ENCODE measurements at regions not wholly inside any gene's neighbourhood (a gene's known extent, or its start where the extent isn't known, plus 50 kb on each side); places are given as distances from the start of the nearest gene placed in this dataset.

GRCh38 chr15:59751552-59752413, 62.7 kb upstream of the BNIP2 start:
- Histone ChIP-seq H3K36me3 (ENCODE audit: control insufficient read depth, insufficient read depth, low read length) (no peaks in the 10 kb centered on the region), H3K9me3 (no peaks in the 10 kb centered on the region), H3K4me1 (no peaks in the 10 kb centered on the region), H3K27me3 (replicated peaks; ENCODE audit: control insufficient read depth, insufficient read depth, low read length) (no peaks in the 10 kb centered on the region; the same call in 1 of the 2 replicates), H3K4me3 (ENCODE audit: low read depth, low read length) (no peak overlapping the region)
- intact Hi-C loops (cut with micrococcal nuclease; ENCODE audit: unreplicated experiment): loop anchor here (5.0 kb wide), 1 partner anchor 576 kb away; no protein-coding TSS in a partner anchor
- Mint-ChIP-seq H3K4me1 (ENCODE audit: low read depth, unreplicated experiment) (no peaks in the 10 kb centered on the region), H3K9me3 (ENCODE audit: unreplicated experiment) (no peaks in the 10 kb centered on the region), H3K27ac (ENCODE audit: unreplicated experiment) (no peak overlapping the region), H3K36me3 (ENCODE audit: insufficient read depth, unreplicated experiment) (no peaks in the 10 kb centered on the region), H3K27me3 (ENCODE audit: insufficient read depth, unreplicated experiment) (peaks cover 6% of the 10 kb centered on the region), H3K4me3 (ENCODE audit: unreplicated experiment) (no peak overlapping the region)
- peak in 1 of 2 experiments; percentile 8 for DNase-seq
- POLR2A ChIA-PET: no interaction called here
- BruUV-seq (replicated peaks): no TSS peak
- CTCF ChIA-PET: interaction anchor here (1.1 kb wide), 1 partner anchor 428 kb away, joined by 3 read pairs; no protein-coding TSS in a partner anchor
- TF ChIP-seq CTCF (IDR thresholded peaks at IDR 0.05; ENCODE audit: insufficient read depth in 1 of 2, low read depth in 1 of 2, low read length in 1 of 2, severe bottlenecking in 1 of 2, unreplicated experiment in 1 of 2): peak; percentile 39 to 56

- Mint-ChIP-seq H3K4me1 (ENCODE audit: low read depth, unreplicated experiment) (no peaks in the 10 kb centered on the region), H3K27ac (ENCODE audit: unreplicated experiment) (no peak overlapping the region), H3K27me3 (ENCODE audit: insufficient read depth, unreplicated experiment) (peaks cover 10% of the 10 kb centered on the region), H3K36me3 (ENCODE audit: insufficient read depth, unreplicated experiment) (no peaks in the 10 kb centered on the region), H3K4me3 (ENCODE audit: unreplicated experiment) (no peak overlapping the region), H3K9me3 (ENCODE audit: unreplicated experiment) (peaks cover 12% of the 10 kb centered on the region)
- ChIA-PET CTCF (no interaction called here), POLR2A (no interaction called here)
- no TSS peak for BruUV-seq (replicated peaks)
- intact Hi-C loops (cut with micrococcal nuclease; ENCODE audit: unreplicated experiment): no loop called here
- Histone ChIP-seq H3K36me3 (ENCODE audit: control insufficient read depth, insufficient read depth, low read length) (no peaks in the 10 kb centered on the region), H3K4me3 (ENCODE audit: low read depth, low read length) (no peak overlapping the region), H3K9me3 (no peaks in the 10 kb centered on the region; the same call in 1 of the 2 replicates), H3K4me1 (no peaks in the 10 kb centered on the region), H3K27me3 (replicated peaks; ENCODE audit: control insufficient read depth, insufficient read depth, low read length) (no peaks in the 10 kb centered on the region; the same call in 1 of the 2 replicates)
- DNase-seq: no peak
- no peak for TF ChIP-seq CTCF (IDR thresholded peaks at IDR 0.05; ENCODE audit: insufficient read depth in 1 of 2, low read depth in 1 of 2, low read length in 1 of 2, severe bottlenecking in 1 of 2, unreplicated experiment in 1 of 2)
These were observed 57.7 kb upstream of the BNIP2 start for GRCh38 chr15:59746777-59747176.

- DNase-seq: peak; percentile 20 to 34
- ChIA-PET POLR2A (no interaction called here), CTCF (interaction anchor here (1.1 to 1.5 kb wide), 2 partner anchors 16 to 585 kb away, joined by 3 to 5 read pairs; no protein-coding TSS in a partner anchor)
- H3K9me3 Mint-ChIP-seq (ENCODE audit: unreplicated experiment): peaks cover 12% of the 10 kb centered on the region
- Histone ChIP-seq H3K36me3 (ENCODE audit: control insufficient read depth, insufficient read depth, low read length) (no peaks in the 10 kb centered on the region), H3K27me3 (replicated peaks; ENCODE audit: control insufficient read depth, insufficient read depth, low read length) (no peaks in the 10 kb centered on the region), H3K4me3 (ENCODE audit: low read depth, low read length) (no peak overlapping the region), H3K9me3 (no peaks in the 10 kb centered on the region; the same call in 1 of the 2 replicates), H3K4me1 (no peaks in the 10 kb centered on the region)
- intact Hi-C loops (cut with micrococcal nuclease; ENCODE audit: unreplicated experiment): no loop called here
- BruUV-seq (replicated peaks): no TSS peak
- H3K27ac Mint-ChIP-seq (ENCODE audit: unreplicated experiment): no peak overlapping the region
- H3K4me1 Mint-ChIP-seq (ENCODE audit: low read depth, unreplicated experiment): peaks cover 5% of the 10 kb centered on the region
- TF ChIP-seq CTCF (IDR thresholded peaks at IDR 0.05; ENCODE audit: insufficient read depth in 1 of 2, low read depth in 1 of 2, low read length in 1 of 2, severe bottlenecking in 1 of 2, unreplicated experiment in 1 of 2): peak in 1 of 2 experiments; percentile 26
- H3K4me3 Mint-ChIP-seq (ENCODE audit: unreplicated experiment): no peak overlapping the region
- peaks cover 10% of the 10 kb centered on the region for H3K27me3 Mint-ChIP-seq (ENCODE audit: insufficient read depth, unreplicated experiment)
- H3K36me3 Mint-ChIP-seq (ENCODE audit: insufficient read depth, unreplicated experiment): no peaks in the 10 kb centered on the region
These were observed 52.3 kb upstream of the BNIP2 start for GRCh38 chr15:59741274-59741906.

Measured in Caco-2 (cell line).